Glutamatergic neuron (in vitro differentiated cells): ENCODE measurements at regions not wholly inside any gene's neighbourhood (a gene's known extent, or its start where the extent isn't known, plus 50 kb on each side); places are given as distances from the start of the nearest gene placed in this dataset.

Experiments used
- DNase-seq: peaks from one replicate; pipeline ENCODE4 v3.0.0; 2022
- H3K27ac Mint-ChIP-seq: one replicate; pipeline ENCODE4 v1.8.0; 2020; ENCODE audit warnings: mild to moderate bottlenecking, mixed read lengths, inconsistent platforms; ENCODE audit not compliant: unreplicated experiment
- H3K27me3 Mint-ChIP-seq: one replicate; pipeline ENCODE4 v1.8.0; 2020; ENCODE audit warnings: mild to moderate bottlenecking, moderate library complexity, mixed read lengths, inconsistent platforms; ENCODE audit not compliant: unreplicated experiment
- H3K36me3 Mint-ChIP-seq: one replicate; pipeline ENCODE4 v1.8.0; 2020; ENCODE audit warnings: mild to moderate bottlenecking, mixed read lengths, inconsistent platforms; ENCODE audit not compliant: unreplicated experiment
- H3K4me1 Mint-ChIP-seq: one replicate; pipeline ENCODE4 v1.8.0; 2020; ENCODE audit warnings: mild to moderate bottlenecking, low read depth, mixed read lengths, inconsistent platforms; ENCODE audit not compliant: unreplicated experiment
- H3K4me3 Mint-ChIP-seq: one replicate; pipeline ENCODE4 v1.8.0; 2020; ENCODE audit warnings: mild to moderate bottlenecking, mixed read lengths, inconsistent platforms; ENCODE audit not compliant: unreplicated experiment
- H3K9me3 Mint-ChIP-seq: one replicate; pipeline ENCODE4 v1.8.0; 2020; ENCODE audit warnings: mild to moderate bottlenecking, moderate library complexity, mixed read lengths, inconsistent platforms; ENCODE audit not compliant: unreplicated experiment
- CTCF ChIP-seq: fragments of 200-600 bp; sonication (generic); IDR thresholded peaks from one replicate; pipeline ENCODE4 v1.5.0; 2021; ENCODE audit not compliant: partially characterized antibody, unreplicated experiment

DNA sequence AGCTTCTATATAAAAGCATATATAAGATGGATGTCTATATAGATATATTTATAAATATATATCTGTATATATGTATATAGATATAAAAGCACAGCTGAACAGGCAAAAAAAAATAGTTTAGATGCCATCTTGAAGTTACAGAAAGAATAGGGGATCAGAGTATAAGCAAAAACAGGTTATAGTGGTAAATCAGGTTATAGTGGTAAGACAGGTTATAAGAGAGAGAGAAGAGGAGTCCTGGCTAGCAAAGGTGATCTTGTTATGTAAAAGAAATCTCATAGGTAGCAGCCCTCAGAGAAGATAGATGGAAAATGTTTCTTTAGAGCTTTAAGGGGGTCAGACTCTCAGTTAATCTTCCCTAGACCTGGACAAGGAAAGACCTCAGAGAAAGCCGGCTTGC, 1263.1 kb downstream of the PCDH7 start:
- DNase-seq = no peak
- Mint-ChIP-seq H3K4me1 (no peaks in the 10 kb centered on the region), H3K9me3 (no peaks in the 10 kb centered on the region), H3K4me3 (no peak overlapping the region), H3K36me3 (no peaks in the 10 kb centered on the region), H3K27ac (no peak overlapping the region), H3K27me3 (no peaks in the 10 kb centered on the region)
- no peak for TF ChIP-seq CTCF

- no peaks in the 10 kb centered on the region for H3K36me3 Mint-ChIP-seq
- no peaks in the 10 kb centered on the region for H3K27me3 Mint-ChIP-seq
- no peaks in the 10 kb centered on the region for H3K4me1 Mint-ChIP-seq
- no peak for TF ChIP-seq CTCF
- no peaks in the 10 kb centered on the region for H3K9me3 Mint-ChIP-seq
- H3K4me3 Mint-ChIP-seq = no peak overlapping the region
- no peak for DNase-seq
- no peak overlapping the region for H3K27ac Mint-ChIP-seq
Measured at GRCh38 chr4:31983677-31984076, 1263.5 kb downstream of the PCDH7 start.

DNA sequence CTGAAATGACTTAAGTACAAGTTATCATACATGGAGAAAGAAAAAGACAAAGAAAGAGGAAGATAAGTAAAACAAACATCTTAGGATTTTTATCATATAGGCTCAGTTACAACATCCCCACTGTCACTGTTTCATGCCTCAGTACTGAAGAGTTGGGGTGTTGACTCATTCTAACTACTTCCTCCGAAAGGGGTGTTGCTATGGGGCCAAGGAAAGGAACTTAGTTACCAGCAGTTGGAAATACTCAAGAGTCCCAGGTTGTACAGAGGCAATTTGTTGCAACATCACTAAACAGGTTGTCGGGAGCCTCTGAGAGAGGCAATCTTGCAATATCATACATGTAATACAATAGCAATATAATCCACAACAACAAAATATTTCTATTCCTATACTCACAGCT, 1264.7 kb downstream of the PCDH7 start:
- no peak overlapping the region for H3K4me3 Mint-ChIP-seq
- no peaks in the 10 kb centered on the region for H3K4me1 Mint-ChIP-seq
- H3K9me3 Mint-ChIP-seq = no peaks in the 10 kb centered on the region
- H3K27ac Mint-ChIP-seq = no peak overlapping the region
- H3K36me3 Mint-ChIP-seq = no peaks in the 10 kb centered on the region
- no peak for DNase-seq
- no peak for TF ChIP-seq CTCF
- no peaks in the 10 kb centered on the region for H3K27me3 Mint-ChIP-seq

- Mint-ChIP-seq H3K9me3 (peaks cover 1% of the 10 kb centered on the region), H3K36me3 (no peaks in the 10 kb centered on the region), H3K27ac (peak overlapping the region; percentile 76), H3K4me3 (peak overlapping the region; percentile 86), H3K27me3 (peaks cover 2% of the 10 kb centered on the region), H3K4me1 (peaks cover 2% of the 10 kb centered on the region)
- no peak for TF ChIP-seq CTCF
- peak; percentile 81 for DNase-seq
Measured at GRCh38 chr4:31995943-31996901, 1276.1 kb downstream of the PCDH7 start.

GRCh38 chr4:31998807-31999206, 1278.6 kb downstream of the PCDH7 start:
- no peak for DNase-seq
- Mint-ChIP-seq H3K4me3 (peak overlapping the region; percentile 34), H3K4me1 (peaks cover 9% of the 10 kb centered on the region), H3K27ac (no peak overlapping the region), H3K9me3 (peaks cover 1% of the 10 kb centered on the region), H3K27me3 (peaks cover 2% of the 10 kb centered on the region), H3K36me3 (no peaks in the 10 kb centered on the region)
- no peak for TF ChIP-seq CTCF
